Uterus (tissue), 2 donors: ENCODE measurements at regions not wholly inside any gene's neighbourhood (a gene's known extent, or its start where the extent isn't known, plus 50 kb on each side); places are given as distances from the start of the nearest gene placed in this dataset.

ENCODE experiments used
- CTCF ChIP-seq, 4 experiments: fragments of 200-600 bp in 2 of 4; fragments of 450-650 bp in 2 of 4; sonication (generic) in 2 of 4; IDR thresholded peaks; one replicate each; pipeline ENCODE4 v1.5.1; 2016 to 2019; ENCODE audit warnings: antibody characterized with exemption in 4 of 4, mild to moderate bottlenecking in 2 of 4, moderate library complexity in 1 of 4
- POLR2A ChIP-seq, 2 donors: fragments of 450-650 bp; IDR thresholded peaks; one replicate each; pipeline ENCODE4 v1.6.1; 2016; ENCODE audit warnings: antibody characterized with exemption in 2 of 2, mild to moderate bottlenecking in 1 of 2, moderate library complexity in 1 of 2

GRCh38 chr3:166613365-166613764, 766.7 kb downstream of the ZBBX start:
- TF ChIP-seq CTCF (IDR thresholded peaks at IDR 0.05) (no peak), POLR2A (IDR thresholded peaks at IDR 0.05) (no peak)
